Activated naive CD4-positive, alpha-beta T cell treated with anti-CD3 and anti-CD28 coated beads for 36 hours (primary cell): ENCODE measurements at regions not wholly inside any gene's neighbourhood (a gene's known extent, or its start where the extent isn't known, plus 50 kb on each side); places are given as distances from the start of the nearest gene placed in this dataset.
"Not testable (repeated sequence)": the region's sequence is repeated elsewhere in the genome, so short reads cannot be mapped to it uniquely, and the experiment has no call there.

Source experiments
- CTCF ChIA-PET: fragments of 350-600 bp; sonication (Branson Sonifier 250); formaldehyde crosslinking; loops from one replicate; lab custom pipeline; 2021; ENCODE audit warnings: antibody characterized with exemption; lab: Charles Lee
- DNase-seq: peaks from one replicate; pipeline ENCODE4 v3.0.0-alpha.2; 2020
- H3K27ac Mint-ChIP-seq: one replicate; pipeline ENCODE4 v1.8.0; 2021; ENCODE audit warnings: mild to moderate bottlenecking, mixed read lengths
- H3K27me3 Mint-ChIP-seq: one replicate; pipeline ENCODE4 v1.8.0; 2021; ENCODE audit warnings: low read depth, mixed read lengths
- H3K36me3 Mint-ChIP-seq: one replicate; pipeline ENCODE4 v1.8.0; 2021; ENCODE audit warnings: low read depth, mixed read lengths
- H3K4me1 Mint-ChIP-seq: one replicate; pipeline ENCODE4 v1.8.0; 2021; ENCODE audit warnings: low read depth, mixed read lengths
- H3K4me3 Mint-ChIP-seq: one replicate; pipeline ENCODE4 v1.8.0; 2021; ENCODE audit warnings: mild to moderate bottlenecking, moderate library complexity, mixed read lengths
- H3K9me3 Mint-ChIP-seq: one replicate; pipeline ENCODE4 v1.8.0; 2021; ENCODE audit warnings: mixed read lengths
- intact Hi-C: fragments of 100-400 bp; cut with micrococcal nuclease; formaldehyde crosslinking; loops from one replicate; pipeline ENCODE4 v1.15.1; 2023

- Mint-ChIP-seq H3K27ac (no peak overlapping the region), H3K4me1 (no peaks in the 10 kb centered on the region), H3K4me3 (no peak overlapping the region), H3K27me3 (no peaks in the 10 kb centered on the region), H3K9me3 (peaks cover 10% of the 10 kb centered on the region), H3K36me3 (no peaks in the 10 kb centered on the region)
- intact Hi-C loops = no loop called here
- DNase-seq = no peak
- CTCF ChIA-PET = no interaction called here
Measured at GRCh38 chr7:53485354-53485753, 449.9 kb downstream of the POM121L12 start.

GRCh38 chr7:53491051-53491450 is 455.6 kb downstream of the POM121L12 start:
- CTCF ChIA-PET = no interaction called here
- Mint-ChIP-seq H3K9me3 (peaks cover 5% of the 10 kb centered on the region), H3K4me1 (no peaks in the 10 kb centered on the region), H3K27ac (no peak overlapping the region), H3K4me3 (no peak overlapping the region), H3K36me3 (no peaks in the 10 kb centered on the region), H3K27me3 (no peaks in the 10 kb centered on the region)
- no peak for DNase-seq
- intact Hi-C loops = no loop called here

- CTCF ChIA-PET, H3K4me3 Mint-ChIP-seq, H3K27ac Mint-ChIP-seq, intact Hi-C loops, H3K4me1 Mint-ChIP-seq, H3K36me3 Mint-ChIP-seq, DNase-seq, H3K27me3 Mint-ChIP-seq: not testable (repeated sequence)
- peaks cover 13% of the 10 kb centered on the region for H3K9me3 Mint-ChIP-seq
Measured at GRCh38 chr7:53495181-53495580, 459.7 kb downstream of the POM121L12 start.

GRCh38 chr7:53500076-53500475 is 464.6 kb downstream of the POM121L12 start:
- CTCF ChIA-PET = no interaction called here
- no peak for DNase-seq
- H3K36me3 Mint-ChIP-seq = no peaks in the 10 kb centered on the region
- H3K4me3 Mint-ChIP-seq = no peak overlapping the region
- intact Hi-C loops = no loop called here
- no peaks in the 10 kb centered on the region for H3K4me1 Mint-ChIP-seq
- H3K27ac Mint-ChIP-seq = no peak overlapping the region
- peaks cover 14% of the 10 kb centered on the region for H3K9me3 Mint-ChIP-seq
- no peaks in the 10 kb centered on the region for H3K27me3 Mint-ChIP-seq

GRCh38 chr7:53504914-53505313 is 469.5 kb downstream of the POM121L12 start:
- no peaks in the 10 kb centered on the region for H3K4me1 Mint-ChIP-seq
- no peak overlapping the region for H3K27ac Mint-ChIP-seq
- no peaks in the 10 kb centered on the region for H3K36me3 Mint-ChIP-seq
- no peak for DNase-seq
- H3K27me3 Mint-ChIP-seq = no peaks in the 10 kb centered on the region
- intact Hi-C loops = no loop called here
- peaks cover 12% of the 10 kb centered on the region for H3K9me3 Mint-ChIP-seq
- CTCF ChIA-PET = no interaction called here
- H3K4me3 Mint-ChIP-seq = no peak overlapping the region

GRCh38 chr7:53518319-53518718 is 482.9 kb downstream of the POM121L12 start:
- intact Hi-C loops = no loop called here
- H3K4me3 Mint-ChIP-seq = no peak overlapping the region
- H3K36me3 Mint-ChIP-seq = no peaks in the 10 kb centered on the region
- H3K4me1 Mint-ChIP-seq = no peaks in the 10 kb centered on the region
- H3K27ac Mint-ChIP-seq = no peak overlapping the region
- peaks cover 20% of the 10 kb centered on the region for H3K9me3 Mint-ChIP-seq
- CTCF ChIA-PET = no interaction called here
- DNase-seq = no peak
- no peaks in the 10 kb centered on the region for H3K27me3 Mint-ChIP-seq

GRCh38 chr7:53520841-53521240 is 485.4 kb downstream of the POM121L12 start:
- intact Hi-C loops = no loop called here
- Mint-ChIP-seq H3K9me3 (peaks cover 18% of the 10 kb centered on the region), H3K4me3 (no peak overlapping the region), H3K36me3 (no peaks in the 10 kb centered on the region), H3K27ac (no peak overlapping the region), H3K4me1 (no peaks in the 10 kb centered on the region), H3K27me3 (no peaks in the 10 kb centered on the region)
- no peak for DNase-seq
- CTCF ChIA-PET = no interaction called here

GRCh38 chr7:53521638-53522184 is 486.3 kb downstream of the POM121L12 start:
- Mint-ChIP-seq H3K27me3 (no peaks in the 10 kb centered on the region), H3K4me1 (no peaks in the 10 kb centered on the region), H3K4me3 (no peak overlapping the region), H3K36me3 (no peaks in the 10 kb centered on the region), H3K27ac (no peak overlapping the region), H3K9me3 (peaks cover 17% of the 10 kb centered on the region)
- CTCF ChIA-PET = no interaction called here
- intact Hi-C loops = no loop called here
- DNase-seq = no peak

GRCh38 chr7:53539558-53539957 is 504.1 kb downstream of the POM121L12 start:
- CTCF ChIA-PET = no interaction called here
- Mint-ChIP-seq H3K27me3 (no peaks in the 10 kb centered on the region), H3K9me3 (peaks cover 20% of the 10 kb centered on the region)

GRCh38 chr7:53541475-53541874 is 506.0 kb downstream of the POM121L12 start:
- H3K9me3 Mint-ChIP-seq = peaks cover 18% of the 10 kb centered on the region
- no peaks in the 10 kb centered on the region for H3K4me1 Mint-ChIP-seq
- H3K27ac Mint-ChIP-seq = no peak overlapping the region
- no peak overlapping the region for H3K4me3 Mint-ChIP-seq
- intact Hi-C loops = no loop called here
- CTCF ChIA-PET = no interaction called here
- no peak for DNase-seq
- H3K27me3 Mint-ChIP-seq = no peaks in the 10 kb centered on the region
- H3K36me3 Mint-ChIP-seq = no peaks in the 10 kb centered on the region

More at GRCh38 chr7:53539558-53539957, 504.1 kb downstream of the POM121L12 start:
- no peak for DNase-seq
- intact Hi-C loops = no loop called here
- Mint-ChIP-seq H3K4me3 (no peak overlapping the region), H3K36me3 (no peaks in the 10 kb centered on the region), H3K27ac (no peak overlapping the region), H3K4me1 (no peaks in the 10 kb centered on the region)

- no peak overlapping the region for H3K27ac Mint-ChIP-seq
- intact Hi-C loops = no loop called here
Measured at GRCh38 chr7:53542157-53542556, 506.7 kb downstream of the POM121L12 start.

More at GRCh38 chr7:53542157-53542556, 506.7 kb downstream of the POM121L12 start:
- CTCF ChIA-PET = no interaction called here
- H3K36me3 Mint-ChIP-seq = no peaks in the 10 kb centered on the region
- H3K4me1 Mint-ChIP-seq = no peaks in the 10 kb centered on the region
- DNase-seq = no peak
- H3K27me3 Mint-ChIP-seq = no peaks in the 10 kb centered on the region
- no peak overlapping the region for H3K4me3 Mint-ChIP-seq
- H3K9me3 Mint-ChIP-seq = peaks cover 15% of the 10 kb centered on the region
